Mammary epithelial cell (primary cell): ENCODE measurements at regions not wholly inside any gene's neighbourhood (a gene's known extent, or its start where the extent isn't known, plus 50 kb on each side); places are given as distances from the start of the nearest gene placed in this dataset.
"Not testable (repeated sequence)": the region's sequence is repeated elsewhere in the genome, so short reads cannot be mapped to it uniquely, and the experiment has no call there.

Experiments
- CTCF ChIP-seq, 2 donors: IDR thresholded peaks in 1 of 2; conservative IDR thresholded peaks in 1 of 2; 2 replicates each; pipeline ENCODE4 v1.5.1; 2011 to 2012; ENCODE audit warnings: inconsistent platforms in 2 of 2, low read length in 2 of 2, mild to moderate bottlenecking in 2 of 2, control low read depth in 1 of 2, low read depth in 1 of 2; ENCODE audit not compliant: insufficient read depth in 1 of 2; ENCODE audit errors: extremely low read depth in 1 of 2
- EZH2 ChIP-seq: IDR thresholded peaks from 2 replicates; pipeline ENCODE4 v1.6.1; 2012; ENCODE audit warnings: low read length, inconsistent platforms, borderline replicate concordance

- TF ChIP-seq EZH2; CTCF (conservative IDR thresholded peaks at IDR 0.05 in 1 of 2, IDR thresholded peaks at IDR 0.05 in 1 of 2; ENCODE audit: extremely low read depth in 1 of 2, insufficient read depth in 1 of 2, low read depth in 1 of 2, low read length in 2 of 2): not testable (repeated sequence)
Observed at GRCh38 chr2:193140895-193141294, 946.2 kb upstream of the TMEFF2 start.
